NCI-H1105 (cell line): ENCODE measurements at regions not wholly inside any gene's neighbourhood (a gene's known extent, or its start where the extent isn't known, plus 50 kb on each side); places are given as distances from the start of the nearest gene placed in this dataset.

ENCODE experiments used
- DNase-seq: peaks from one replicate; lab custom pipeline; 2025; lab: John Stamatoyannopoulos, UW

DNA sequence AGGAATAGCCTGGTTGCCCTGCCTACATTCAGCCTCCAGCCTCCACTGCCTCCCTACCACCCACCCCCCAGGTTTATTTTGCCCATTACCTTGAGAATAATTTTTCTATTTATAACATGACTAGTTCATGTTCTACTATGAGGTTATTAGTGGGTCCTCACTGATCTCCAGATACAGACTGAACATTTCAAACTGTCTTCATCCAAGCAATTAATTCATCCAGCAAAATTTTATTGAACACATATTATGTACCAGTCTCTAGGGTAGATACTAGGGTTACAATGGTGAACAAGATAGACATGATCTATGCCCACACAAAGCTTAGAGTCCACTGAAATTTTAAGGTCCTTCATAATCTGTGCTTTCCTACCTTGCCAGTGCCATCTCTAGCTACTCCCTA is 51.6 kb upstream of the FHIP2A start:
- no peak for DNase-seq

- no peak for DNase-seq
Observed at GRCh38 chr10:114771157-114771556, 50.4 kb upstream of the FHIP2A start.

GRCh38 chr10:114771749-114772148 is 49.8 kb upstream of the FHIP2A start:
- no peak for DNase-seq
